ENCODE measurements at regions not wholly inside any gene's neighbourhood (a gene's known extent, or its start where the extent isn't known, plus 50 kb on each side); places are given as distances from the start of the nearest gene placed in this dataset.
"Not testable (repeated sequence)": the region's sequence is repeated elsewhere in the genome, so short reads cannot be mapped to it uniquely, and the experiment has no call there.

GRCh38 chr7:65647153-65647964 lies 225.5 kb upstream of the VKORC1L1 start:
- not testable (repeated sequence) for H3K36me3 ChIP-seq; H3K4me3 ChIP-seq; H3K27me3 ChIP-seq; H3K9me3 ChIP-seq (ENCODE audit: low read depth); DNase-seq (ENCODE audit: low read depth in 1 of 2, low spot score in 1 of 2); H3K4me1 ChIP-seq (ENCODE audit: low read depth); H3K27ac ChIP-seq

GRCh38 chr7:65651174-65651573 lies 221.7 kb upstream of the VKORC1L1 start:
- not testable (repeated sequence) for H3K36me3 ChIP-seq; H3K9me3 ChIP-seq (ENCODE audit: low read depth); DNase-seq (ENCODE audit: low read depth in 1 of 2, low spot score in 1 of 2); H3K27me3 ChIP-seq; H3K4me3 ChIP-seq; H3K4me1 ChIP-seq (ENCODE audit: low read depth); H3K27ac ChIP-seq

DNA sequence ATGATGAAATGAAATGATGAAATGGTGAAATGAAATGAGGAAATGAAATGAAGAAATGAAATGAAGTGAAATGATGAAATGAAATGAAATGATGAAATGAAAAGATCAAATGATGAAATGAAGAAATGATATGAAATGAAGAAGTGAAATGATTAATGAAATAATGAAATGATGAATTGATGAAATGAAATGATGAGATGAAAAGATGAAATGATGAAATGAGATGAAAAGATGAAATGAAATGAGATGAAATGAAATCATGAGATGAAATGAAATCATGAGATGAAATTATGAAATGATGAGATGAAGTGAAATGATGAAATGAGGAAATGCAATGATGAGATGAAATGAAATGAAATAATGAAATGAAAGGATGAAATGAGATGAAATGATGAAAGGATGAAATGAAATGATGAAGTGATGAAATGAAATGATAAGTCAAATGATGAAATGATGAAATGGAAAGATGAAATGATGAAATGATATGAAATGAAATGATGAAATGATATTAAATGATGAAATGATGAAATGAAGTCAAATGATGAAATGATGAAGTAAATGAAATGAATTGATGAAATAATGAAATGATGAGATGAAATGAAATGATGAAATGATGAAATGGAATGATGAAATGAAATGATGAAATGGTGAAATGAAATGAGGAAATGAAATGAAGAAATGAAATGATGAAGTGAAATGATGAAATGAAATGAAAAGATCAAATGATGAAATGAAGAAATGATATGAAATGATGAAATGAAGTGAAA lies 220.9 kb upstream of the VKORC1L1 start:
- not testable (repeated sequence) for H3K27ac ChIP-seq

DNA sequence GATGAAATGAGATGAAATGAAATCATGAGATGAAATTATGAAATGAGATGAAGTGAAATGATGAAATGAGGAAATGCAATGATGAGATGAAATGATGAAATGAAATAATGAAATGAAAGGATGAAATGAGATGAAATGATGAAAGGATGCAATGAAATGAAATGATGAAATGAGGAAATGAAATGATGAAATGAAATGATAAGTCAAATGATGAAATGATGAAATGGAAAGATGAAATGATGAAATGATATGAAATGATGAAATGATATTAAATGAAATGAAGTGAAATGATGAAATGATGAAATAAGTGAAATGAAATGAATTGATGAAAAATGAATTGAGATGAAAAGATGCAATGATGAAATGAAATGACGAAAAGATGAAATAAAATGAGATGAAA lies 220.2 kb upstream of the VKORC1L1 start:
- not testable (repeated sequence) for H3K27me3 ChIP-seq; H3K4me3 ChIP-seq; H3K9me3 ChIP-seq (ENCODE audit: low read depth); H3K27ac ChIP-seq; H3K36me3 ChIP-seq; DNase-seq (ENCODE audit: low read depth in 1 of 2, low spot score in 1 of 2); H3K4me1 ChIP-seq (ENCODE audit: low read depth)

More for the DNA sequence above, 220.9 kb upstream of the VKORC1L1 start:
- H3K36me3 ChIP-seq; H3K4me3 ChIP-seq; DNase-seq (ENCODE audit: low read depth in 1 of 2, low spot score in 1 of 2); H3K27me3 ChIP-seq; H3K4me1 ChIP-seq (ENCODE audit: low read depth); H3K9me3 ChIP-seq (ENCODE audit: low read depth): not testable (repeated sequence)

- not testable (repeated sequence) for DNase-seq (ENCODE audit: low read depth in 1 of 2, low spot score in 1 of 2); H3K36me3 ChIP-seq; H3K9me3 ChIP-seq (ENCODE audit: low read depth); H3K27ac ChIP-seq; H3K27me3 ChIP-seq; H3K4me3 ChIP-seq; H3K4me1 ChIP-seq (ENCODE audit: low read depth)
Observed at GRCh38 chr7:65656494-65657188, 216.2 kb upstream of the VKORC1L1 start.

- H3K27ac ChIP-seq; H3K4me3 ChIP-seq; DNase-seq (ENCODE audit: low read depth in 1 of 2, low spot score in 1 of 2); H3K9me3 ChIP-seq (ENCODE audit: low read depth); H3K4me1 ChIP-seq (ENCODE audit: low read depth); H3K27me3 ChIP-seq; H3K36me3 ChIP-seq: not testable (repeated sequence)
Observed at GRCh38 chr7:65683362-65683761, 189.5 kb upstream of the VKORC1L1 start.

- H3K9me3 ChIP-seq (ENCODE audit: low read depth); H3K27ac ChIP-seq; H3K36me3 ChIP-seq; DNase-seq (ENCODE audit: low read depth in 1 of 2, low spot score in 1 of 2); H3K27me3 ChIP-seq; H3K4me1 ChIP-seq (ENCODE audit: low read depth); H3K4me3 ChIP-seq: not testable (repeated sequence)
Observed at GRCh38 chr7:65699026-65699714, 173.7 kb upstream of the VKORC1L1 start.

DNA sequence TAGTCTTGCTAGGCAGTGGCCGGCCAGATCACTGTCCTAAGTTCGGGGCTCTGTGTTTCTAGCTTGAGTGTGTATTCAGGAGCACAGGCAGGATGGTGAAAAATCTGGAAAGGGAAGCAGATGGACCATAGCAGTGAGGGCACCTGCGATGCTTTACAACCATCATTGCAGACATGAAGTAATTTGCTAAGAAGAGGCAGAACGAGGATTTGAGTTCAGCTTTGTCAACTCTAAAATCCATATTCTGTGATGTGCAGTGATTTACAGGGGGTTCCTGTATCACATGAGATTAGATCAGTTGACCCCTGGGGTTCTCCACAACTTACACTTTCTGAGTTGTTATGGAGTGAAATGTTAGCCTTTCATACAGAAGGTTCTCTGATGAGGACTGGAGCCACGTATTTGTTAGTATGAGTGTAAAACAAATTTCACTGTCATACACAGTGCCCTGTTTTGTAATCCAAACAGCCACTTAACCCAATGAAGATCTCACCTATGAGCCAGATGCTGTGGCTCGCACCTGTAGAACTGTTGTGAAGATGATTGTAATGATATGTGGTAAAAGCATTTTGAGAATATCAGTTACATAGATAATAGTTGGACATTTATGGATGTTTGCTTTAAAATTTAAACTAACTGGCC lies 173.0 kb upstream of the VKORC1L1 start:
- DNase-seq (ENCODE audit: low read depth in 1 of 2, low spot score in 1 of 2); H3K27ac ChIP-seq; H3K9me3 ChIP-seq (ENCODE audit: low read depth); H3K4me1 ChIP-seq (ENCODE audit: low read depth); H3K4me3 ChIP-seq; H3K36me3 ChIP-seq; H3K27me3 ChIP-seq: not testable (repeated sequence)

DNA sequence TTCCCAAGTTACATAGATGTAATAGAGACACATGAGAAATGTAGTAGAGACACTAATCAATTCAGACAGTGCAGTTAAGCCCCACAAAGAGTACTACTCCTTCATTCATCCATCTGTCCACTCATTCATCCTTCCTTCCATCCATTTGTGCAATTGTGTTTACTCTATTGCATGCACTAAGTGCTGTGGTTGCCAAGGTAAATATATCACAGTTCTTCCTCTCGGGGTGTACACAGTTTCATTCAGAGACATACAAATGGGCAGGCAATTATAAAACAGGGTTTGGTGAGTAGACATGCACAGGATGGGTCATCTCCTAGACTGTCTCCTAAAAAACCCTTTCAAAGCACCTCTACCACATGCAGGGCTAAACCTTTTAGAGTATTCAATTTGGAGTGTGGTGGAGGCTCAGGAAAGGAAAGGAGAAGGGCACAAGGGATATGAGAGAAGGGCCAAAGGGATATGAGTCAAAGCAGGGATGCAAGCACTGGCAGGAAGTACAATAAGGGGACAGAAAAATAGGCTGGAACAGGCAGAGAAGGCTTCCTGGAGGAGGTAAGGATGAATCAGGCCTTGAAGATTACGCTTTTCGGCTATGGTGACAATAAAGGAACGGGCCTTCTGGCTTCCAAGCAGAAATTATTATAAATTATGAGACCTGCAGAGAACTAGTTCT lies 153.6 kb upstream of the VKORC1L1 start:
- not testable (repeated sequence) for H3K4me1 ChIP-seq (ENCODE audit: low read depth); H3K27me3 ChIP-seq; DNase-seq (ENCODE audit: low read depth in 1 of 2, low spot score in 1 of 2); H3K4me3 ChIP-seq; H3K9me3 ChIP-seq (ENCODE audit: low read depth); H3K27ac ChIP-seq; H3K36me3 ChIP-seq
